HG03457 (cell line): ENCODE measurements at regions not wholly inside any gene's neighbourhood (a gene's known extent, or its start where the extent isn't known, plus 50 kb on each side); places are given as distances from the start of the nearest gene placed in this dataset.

Experiments
- ATAC-seq: cut with Tn5 transposase; IDR thresholded peaks from one replicate; pipeline ENCODE4 v1.9.1; 2021; ENCODE audit warnings: moderate number of reproducible peaks; ENCODE audit not compliant: unreplicated experiment

DNA sequence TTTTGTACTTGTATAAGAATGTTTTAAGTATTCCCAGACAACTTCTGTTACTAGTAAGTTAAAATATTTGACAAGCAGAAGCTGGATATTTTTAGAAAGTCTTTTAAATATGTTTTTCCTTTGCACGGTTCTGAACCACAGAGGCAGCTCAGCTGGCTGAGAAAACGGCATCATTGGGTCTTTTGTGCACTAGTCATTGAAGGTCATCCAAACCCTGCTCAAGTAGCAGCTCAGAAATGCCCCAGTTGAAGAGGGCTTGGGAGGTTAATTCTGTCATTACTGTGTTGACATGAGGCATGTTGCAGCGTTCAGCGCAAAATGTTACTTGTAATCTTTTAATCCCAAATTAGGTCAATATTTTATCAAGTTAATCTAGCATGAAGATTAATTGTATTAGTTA is 383.7 kb upstream of the FAM241A start:
- ATAC-seq = no peak

DNA sequence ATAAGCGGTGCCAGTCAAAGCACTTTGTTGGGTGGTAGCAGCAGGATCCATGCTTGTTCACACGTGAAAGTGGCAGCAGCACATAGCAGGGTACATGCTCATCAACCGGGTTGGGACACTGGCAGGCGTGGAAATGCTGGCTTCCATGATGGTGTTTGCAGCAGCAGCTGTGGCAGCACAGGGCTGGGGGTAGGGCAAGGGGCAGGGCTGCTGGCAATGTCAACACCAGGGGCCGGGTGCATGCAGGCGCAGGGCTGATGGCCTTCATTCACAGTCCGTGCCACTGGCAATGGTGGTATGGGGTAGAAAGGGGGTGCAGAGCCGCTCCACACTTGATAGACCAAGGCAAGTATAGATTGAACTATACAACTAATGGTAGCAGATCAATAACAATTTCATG is 374.7 kb upstream of the FAM241A start:
- ATAC-seq = no peak

GRCh38 chr4:111773858-111774257 is 371.4 kb upstream of the FAM241A start:
- ATAC-seq = no peak

GRCh38 chr4:111775556-111776297 is 369.5 kb upstream of the FAM241A start:
- ATAC-seq = no peak

- ATAC-seq = no peak
Observed at GRCh38 chr4:111776561-111776960, 368.7 kb upstream of the FAM241A start.

DNA sequence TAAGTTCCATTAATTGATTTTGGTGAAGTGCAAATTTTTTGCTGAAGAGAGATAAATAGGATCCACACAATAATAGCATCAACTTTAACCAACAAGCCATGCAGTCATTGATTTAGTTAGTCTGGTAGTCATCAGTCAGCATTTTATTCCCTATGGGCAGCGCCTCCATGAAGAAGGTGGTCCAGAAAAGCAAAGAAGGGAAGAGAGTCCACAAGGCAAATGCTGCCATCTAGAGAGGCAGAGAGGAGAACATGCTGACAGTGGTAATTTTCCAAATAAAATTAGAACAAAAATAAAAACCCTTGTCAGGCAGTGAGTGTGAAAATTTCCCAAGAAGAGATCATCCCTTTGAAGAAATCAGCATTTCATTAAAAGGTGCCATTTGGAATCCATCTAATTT is 366.7 kb upstream of the FAM241A start:
- no peak for ATAC-seq

GRCh38 chr4:111780965-111781364 is 364.3 kb upstream of the FAM241A start:
- ATAC-seq = no peak

GRCh38 chr4:111781611-111782010 is 363.6 kb upstream of the FAM241A start:
- ATAC-seq = no peak

DNA sequence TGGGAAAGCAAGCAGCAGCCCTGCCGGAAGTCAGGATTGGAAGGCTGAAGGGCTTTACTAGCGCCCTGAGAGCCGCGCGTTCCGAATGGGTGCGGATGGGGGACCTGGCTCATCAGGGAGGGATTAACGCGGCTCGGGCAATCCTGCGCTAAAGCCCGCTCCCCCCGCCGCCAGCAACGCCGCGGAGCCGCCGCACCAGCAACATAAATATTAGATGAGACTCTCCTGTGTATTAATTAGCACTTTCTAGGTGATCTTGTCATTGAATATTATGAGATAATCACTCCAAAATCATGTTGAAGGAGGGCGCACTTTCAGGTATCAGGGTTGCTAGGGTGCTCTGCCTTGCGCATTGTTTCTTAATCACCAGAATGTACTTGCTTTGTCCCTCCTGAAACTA is 357.2 kb upstream of the FAM241A start:
- ATAC-seq = no peak

DNA sequence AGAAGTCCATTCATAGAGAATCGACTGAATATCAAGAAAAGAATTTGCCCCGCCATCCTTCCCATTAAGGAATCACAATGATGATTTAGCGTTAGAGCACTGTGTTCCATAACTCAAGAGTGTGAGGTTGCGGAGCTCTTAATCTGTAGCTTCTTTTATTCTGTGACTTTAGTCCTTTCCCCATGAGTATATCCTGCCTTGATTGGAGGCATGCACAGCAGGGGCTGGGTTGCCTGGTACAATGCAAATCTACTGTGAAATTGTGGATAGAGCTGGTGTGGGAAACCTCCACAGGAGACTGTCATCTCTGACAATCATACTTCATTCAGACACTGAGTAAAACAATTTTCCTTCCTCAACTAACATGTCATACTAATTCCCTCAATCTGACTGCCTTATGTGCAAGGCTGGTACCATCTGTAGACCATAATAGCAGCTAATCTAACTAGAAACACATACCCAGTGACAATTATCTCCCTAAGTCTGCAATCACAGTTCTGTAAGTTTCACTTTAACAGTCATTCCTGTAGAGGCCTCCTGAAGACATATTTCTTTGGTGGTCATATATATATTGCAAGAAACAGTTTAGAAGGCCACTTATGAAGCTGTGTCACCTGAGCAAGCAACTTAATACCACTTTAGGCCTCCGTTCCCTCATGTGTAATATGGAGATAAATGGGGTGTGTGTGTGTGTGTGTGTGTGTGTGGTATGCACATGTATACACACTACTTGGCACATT is 355.2 kb upstream of the FAM241A start:
- no peak for ATAC-seq

DNA sequence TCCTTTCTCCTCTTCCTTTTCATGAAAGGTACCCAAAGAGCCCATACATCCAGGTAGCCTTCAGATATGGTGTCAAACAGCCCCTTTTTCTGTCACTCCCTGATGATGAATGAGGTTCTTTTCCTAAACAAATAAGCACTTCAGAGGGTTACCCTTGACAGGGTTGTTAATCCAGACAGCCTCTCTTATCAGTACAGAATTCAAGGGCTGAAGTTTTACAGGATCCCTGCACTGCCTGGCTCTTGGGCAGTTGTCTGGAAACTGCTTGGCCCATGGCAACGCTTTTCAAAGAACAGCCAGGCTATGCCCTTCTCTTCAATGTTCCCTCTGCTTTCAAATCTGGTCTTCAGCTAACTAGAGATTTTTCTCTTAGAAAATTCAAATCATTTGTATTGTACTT is 352.6 kb upstream of the FAM241A start:
- ATAC-seq = no peak

- ATAC-seq = no peak
Observed at GRCh38 chr4:111793433-111794091, 351.7 kb upstream of the FAM241A start.

DNA sequence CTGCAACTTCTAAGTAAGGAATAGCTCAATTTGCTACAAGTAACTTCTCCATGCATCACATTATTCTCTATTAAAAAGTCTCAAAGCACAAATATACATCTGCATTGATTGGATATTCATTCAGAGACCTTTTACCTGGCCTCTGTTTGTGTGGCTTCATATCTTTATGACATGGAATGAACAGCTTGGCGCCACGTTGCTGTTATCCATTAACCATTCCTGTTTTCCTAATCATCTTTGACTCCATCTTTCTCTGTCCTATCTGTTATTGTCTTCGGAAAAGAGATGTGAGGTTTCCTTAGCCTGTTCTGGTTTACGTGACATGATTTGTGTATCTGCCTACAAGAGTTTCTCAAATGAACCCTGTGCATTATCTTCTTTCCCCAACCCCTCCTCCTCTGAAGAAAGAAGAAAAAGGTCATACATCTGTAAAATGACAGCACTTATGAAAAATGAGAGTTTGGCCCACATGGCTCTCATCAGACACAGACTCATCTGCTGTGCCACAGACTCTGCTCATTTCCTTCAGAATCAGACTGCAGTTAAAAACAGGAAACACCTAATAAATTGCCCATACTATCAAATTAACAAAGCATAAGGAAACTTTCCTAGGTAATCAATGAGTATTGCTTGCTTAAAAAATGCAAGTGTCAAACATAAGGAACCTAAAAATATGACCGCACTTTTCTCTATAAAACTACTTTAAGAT is 347.6 kb upstream of the FAM241A start:
- no peak for ATAC-seq

DNA sequence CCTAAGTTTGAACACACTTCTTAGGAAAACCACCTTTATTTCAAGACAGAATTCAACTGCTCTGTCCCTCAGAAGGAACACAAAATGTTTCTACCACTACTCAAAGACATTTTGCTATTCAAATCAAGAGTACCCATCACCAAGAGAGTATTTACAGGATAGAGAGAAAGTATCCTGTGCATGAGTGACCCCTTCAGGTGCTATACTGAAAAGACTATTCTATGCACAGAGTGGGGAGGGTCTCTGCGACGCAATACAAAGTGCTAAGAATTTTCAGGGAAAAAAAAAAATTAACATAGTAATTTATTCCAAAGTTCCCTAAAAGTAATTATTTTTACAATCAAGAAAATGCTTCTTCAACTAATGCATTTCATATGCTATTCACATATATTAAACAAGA is 346.4 kb upstream of the FAM241A start:
- no peak for ATAC-seq

- no peak for ATAC-seq
Observed at GRCh38 chr4:111800551-111800950, 344.7 kb upstream of the FAM241A start.

DNA sequence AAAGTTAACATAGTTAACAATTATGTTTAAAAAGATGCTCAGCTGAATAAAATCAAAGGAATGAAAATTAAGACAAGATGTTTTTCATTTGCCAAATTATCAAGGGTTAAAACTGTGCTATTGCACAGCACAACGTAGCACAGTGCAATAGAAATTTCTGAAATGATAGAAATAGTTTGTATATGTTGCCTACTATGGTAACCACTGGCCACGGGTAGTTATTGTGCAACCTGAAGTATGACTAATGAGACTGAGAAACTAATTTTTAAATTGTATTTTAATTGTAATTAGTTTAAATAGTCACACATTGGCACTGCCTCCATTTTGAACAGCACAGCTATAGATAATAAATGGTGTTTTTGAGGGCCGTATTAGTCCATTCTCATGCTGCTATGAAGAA is 343.1 kb upstream of the FAM241A start:
- ATAC-seq = no peak

- no peak for ATAC-seq
Observed at GRCh38 chr4:111806331-111806730, 338.9 kb upstream of the FAM241A start.

DNA sequence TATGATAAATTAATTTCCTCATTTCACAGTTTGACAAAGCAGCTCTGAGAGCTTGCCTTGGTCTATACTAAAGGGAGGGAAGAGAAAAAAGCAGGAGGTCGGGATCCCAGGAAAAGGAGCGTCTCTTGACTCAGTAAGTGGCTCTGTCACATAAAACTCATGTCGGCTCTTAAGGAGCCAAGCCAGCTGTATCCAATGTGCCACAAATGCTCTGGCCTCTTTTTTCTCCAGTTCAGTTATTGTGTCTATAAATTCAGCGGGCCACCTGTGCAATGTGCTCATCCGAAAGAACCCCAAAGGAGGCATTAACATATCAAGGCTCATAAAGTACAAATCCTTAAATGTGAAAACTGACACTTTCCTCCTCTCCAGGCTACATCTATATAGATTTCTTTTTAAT is 337.7 kb upstream of the FAM241A start:
- no peak for ATAC-seq

- no peak for ATAC-seq
Observed at GRCh38 chr4:111808174-111808573, 337.1 kb upstream of the FAM241A start.

GRCh38 chr4:111811661-111812060 is 333.6 kb upstream of the FAM241A start:
- ATAC-seq = no peak

GRCh38 chr4:111812114-111812513 is 333.1 kb upstream of the FAM241A start:
- ATAC-seq = no peak
